Liver (tissue), 8 donors: ENCODE measurements at regions not wholly inside any gene's neighbourhood (a gene's known extent, or its start where the extent isn't known, plus 50 kb on each side); places are given as distances from the start of the nearest gene placed in this dataset.

Experiments
- DNase-seq: peaks from one replicate; pipeline ENCODE4 v3.0.0-alpha.2; 2017; ENCODE audit warnings: low spot score
- H3K27ac ChIP-seq, 2 donors: one replicate each; pipeline ENCODE4 v1.7.0; 2013; ENCODE audit warnings: inconsistent platforms in 2 of 2, low read length in 2 of 2, control low read depth in 1 of 2, low read depth in 1 of 2, mild to moderate bottlenecking in 1 of 2
- H3K27me3 ChIP-seq, 4 donors: one replicate each; pipeline versions ENCODE4 v1.6.1 to v1.7.0; 2013; ENCODE audit warnings: low read length in 3 of 4, inconsistent platforms in 1 of 4, mild to moderate bottlenecking in 1 of 4, moderate library complexity in 1 of 4; ENCODE audit not compliant: control insufficient read depth in 4 of 4, insufficient read depth in 4 of 4
- H3K36me3 ChIP-seq, 4 donors: one replicate each; pipeline versions ENCODE4 v1.6.1 to v1.7.0; 2013; ENCODE audit warnings: low read length in 3 of 4, mild to moderate bottlenecking in 3 of 4, low read depth in 1 of 4, moderate library complexity in 1 of 4; ENCODE audit not compliant: control insufficient read depth in 4 of 4, insufficient read depth in 3 of 4
- H3K4me1 ChIP-seq, 4 donors: one replicate each; pipeline versions ENCODE4 v1.6.1 to v1.7.0; 2013; ENCODE audit warnings: low read length in 3 of 4, mild to moderate bottlenecking in 3 of 4, moderate library complexity in 1 of 4; ENCODE audit not compliant: control insufficient read depth in 4 of 4, insufficient read depth in 4 of 4
- H3K4me3 ChIP-seq, 3 donors: one replicate each; pipeline versions ENCODE4 v1.6.1 to v1.7.0; 2013; ENCODE audit warnings: low read length in 3 of 3, control low read depth in 1 of 3, low read depth in 1 of 3, mild to moderate bottlenecking in 1 of 3
- H3K9ac ChIP-seq, 2 donors: one replicate each; pipeline ENCODE4 v1.7.0; 2013; ENCODE audit warnings: low read length in 2 of 2, mild to moderate bottlenecking in 2 of 2, moderate library complexity in 2 of 2, control low read depth in 1 of 2, low read depth in 1 of 2
- H3K9me3 ChIP-seq, 4 donors: one replicate each; pipeline versions ENCODE4 v1.6.1 to v1.7.0; 2013; ENCODE audit warnings: low read length in 3 of 4; ENCODE audit not compliant: control insufficient read depth in 4 of 4
- EGR1 ChIP-seq, 2 donors: IDR thresholded peaks; 2 replicates each; pipeline ENCODE4 v1.6.1; 2016 to 2018; ENCODE audit warnings: antibody characterized with exemption in 2 of 2, low read depth in 2 of 2
- FOXA1 ChIP-seq: IDR thresholded peaks from 2 replicates; pipeline ENCODE4 v1.6.1; 2016; ENCODE audit warnings: antibody characterized with exemption
- FOXA2 ChIP-seq: IDR thresholded peaks from 2 replicates; pipeline ENCODE4 v1.6.1; 2016; ENCODE audit warnings: antibody characterized with exemption
- GABPA ChIP-seq, 2 donors: IDR thresholded peaks in 1 of 2; conservative IDR thresholded peaks in 1 of 2; 2 replicates each; pipeline ENCODE4 v1.6.1; 2016; ENCODE audit warnings: antibody characterized with exemption in 2 of 2, mild to moderate bottlenecking in 1 of 2, moderate library complexity in 1 of 2
- HNF4A ChIP-seq, 2 donors: conservative IDR thresholded peaks; 2 replicates each; pipeline ENCODE4 v1.6.1; 2016; ENCODE audit warnings: antibody characterized with exemption in 2 of 2, mild to moderate bottlenecking in 2 of 2
- HNF4G ChIP-seq: IDR thresholded peaks from 2 replicates; pipeline ENCODE4 v1.6.1; 2016; ENCODE audit warnings: antibody characterized with exemption
- JUND ChIP-seq, 2 donors: IDR thresholded peaks; 2 replicates each; pipeline ENCODE4 v1.6.1; 2016; ENCODE audit warnings: antibody characterized with exemption in 2 of 2
- RAD21 ChIP-seq, 2 donors: IDR thresholded peaks; 2 replicates each; pipeline ENCODE4 v1.6.1; 2016; ENCODE audit warnings: antibody characterized with exemption in 2 of 2, mild to moderate bottlenecking in 2 of 2
- RXRA ChIP-seq, 2 donors: IDR thresholded peaks; 2 replicates each; pipeline ENCODE4 v1.6.1; 2017 to 2018; ENCODE audit warnings: antibody characterized with exemption in 2 of 2, mild to moderate bottlenecking in 1 of 2
- TAF1 ChIP-seq: conservative IDR thresholded peaks from 2 replicates; pipeline ENCODE4 v1.6.1; 2016; ENCODE audit warnings: antibody characterized with exemption, mild to moderate bottlenecking
- YY1 ChIP-seq: IDR thresholded peaks from 2 replicates; pipeline ENCODE4 v1.6.1; 2016; ENCODE audit warnings: antibody characterized with exemption, mild to moderate bottlenecking
- WGBS: extraction: QIAGEN DNeasy Blood & Tissue Kit; methylation state at CpG from one replicate; pipeline ENCODE4 v1.1.7; 2013; 5-methylcytosine and 5-hydroxymethylcytosine counted together
- TF ChIP-seq, protein P1 (sequence below): IDR thresholded peaks from 2 replicates; pipeline ENCODE4 v1.6.1; 2016; ENCODE audit warnings: antibody characterized with exemption
- TF ChIP-seq, protein P2 (sequence below): fragments of 150-350 bp; IDR thresholded peaks from 2 replicates; pipeline ENCODE4 v1.5.1; 2017; ENCODE audit warnings: improper control_type of control experiment, low read depth, low read length; ENCODE audit not compliant: missing input control
- TF ChIP-seq, protein P3 (sequence below): IDR thresholded peaks from 2 replicates; pipeline ENCODE4 v1.6.1; 2016; ENCODE audit warnings: antibody characterized with exemption, mild to moderate bottlenecking
- TF ChIP-seq, protein P4 (sequence below): IDR thresholded peaks from 2 replicates; pipeline ENCODE4 v1.6.1; 2016; ENCODE audit warnings: antibody characterized with exemption
- TF ChIP-seq, protein P5 (sequence below): IDR thresholded peaks from 2 replicates; pipeline ENCODE4 v1.6.1; 2016; ENCODE audit warnings: antibody characterized with exemption
- donor health status: healthy.
- donor health status: healthy.
- donor health status: healthy.
- donor health status: healthy.
- donor health status: healthy.

DNA sequence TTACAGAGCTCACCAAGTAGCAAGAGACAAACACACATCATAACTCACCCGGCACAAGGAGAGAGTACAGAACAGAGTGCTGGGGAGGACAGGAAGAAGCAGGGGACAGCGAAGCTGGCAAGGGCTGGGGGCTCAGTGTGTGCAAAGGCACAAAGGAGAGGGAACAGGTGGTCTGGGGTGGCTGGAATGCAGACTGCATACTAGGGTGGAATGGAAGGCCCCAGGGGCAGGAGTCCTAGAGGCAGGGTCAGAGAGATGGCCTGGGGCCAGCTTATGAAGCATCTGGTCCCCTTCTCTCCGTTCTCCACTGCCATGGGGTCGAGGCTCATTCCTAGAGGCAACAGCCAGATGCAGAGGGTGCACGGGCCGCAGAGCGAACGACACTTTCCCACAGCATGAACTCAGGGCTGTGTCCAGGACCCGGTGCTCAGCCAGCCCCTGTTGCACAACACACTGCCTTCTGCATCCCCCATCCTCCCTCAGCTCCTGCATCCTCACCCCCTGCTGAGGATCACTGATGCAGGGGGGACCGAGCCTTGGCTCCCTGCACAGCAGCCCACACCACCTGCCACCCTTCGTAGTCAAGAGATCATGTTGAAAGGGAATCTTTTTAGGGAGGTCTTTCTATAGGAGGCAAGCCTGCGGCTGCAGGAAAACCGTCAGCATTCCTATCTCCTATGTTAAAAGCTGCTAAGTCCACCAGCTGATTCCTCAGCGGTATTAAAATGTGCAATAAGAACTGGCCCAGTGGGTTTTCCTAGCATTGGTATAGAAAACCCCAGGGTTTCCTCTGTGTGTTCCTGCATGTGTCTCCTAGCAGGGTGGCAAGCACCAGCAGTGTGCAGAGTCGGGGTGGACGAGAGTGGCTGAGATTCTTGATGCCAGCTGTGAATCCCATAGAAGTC is 293.5 kb downstream of the UACA start:
- Histone ChIP-seq H3K4me1 (peaks cover 7 to 23% (median 13%) of the 10 kb centered on the region in 4 donors), H3K27me3 (no peaks in the 10 kb centered on the region), H3K36me3 (no peaks in the 10 kb centered on the region), H3K9ac (no peak overlapping the region), H3K27ac (no peak overlapping the region), H3K9me3 (no peaks in the 10 kb centered on the region), H3K4me3 (no peak overlapping the region)
- no peak for TF ChIP-seq EGR1 (IDR thresholded peaks at IDR 0.05; ENCODE audit: low read depth in 2 of 2)
- TF ChIP-seq JUND (IDR thresholded peaks at IDR 0.05): no peak
- TF ChIP-seq, protein P1, sequence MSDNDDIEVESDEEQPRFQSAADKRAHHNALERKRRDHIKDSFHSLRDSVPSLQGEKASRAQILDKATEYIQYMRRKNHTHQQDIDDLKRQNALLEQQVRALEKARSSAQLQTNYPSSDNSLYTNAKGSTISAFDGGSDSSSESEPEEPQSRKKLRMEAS: no peak
- TF ChIP-seq RXRA (IDR thresholded peaks at IDR 0.05): no peak
- no peak for TF ChIP-seq RAD21 (IDR thresholded peaks at IDR 0.05)
- TF ChIP-seq TAF1: no peak
- TF ChIP-seq FOXA2: no peak
- TF ChIP-seq YY1: no peak
- TF ChIP-seq, protein P2, sequence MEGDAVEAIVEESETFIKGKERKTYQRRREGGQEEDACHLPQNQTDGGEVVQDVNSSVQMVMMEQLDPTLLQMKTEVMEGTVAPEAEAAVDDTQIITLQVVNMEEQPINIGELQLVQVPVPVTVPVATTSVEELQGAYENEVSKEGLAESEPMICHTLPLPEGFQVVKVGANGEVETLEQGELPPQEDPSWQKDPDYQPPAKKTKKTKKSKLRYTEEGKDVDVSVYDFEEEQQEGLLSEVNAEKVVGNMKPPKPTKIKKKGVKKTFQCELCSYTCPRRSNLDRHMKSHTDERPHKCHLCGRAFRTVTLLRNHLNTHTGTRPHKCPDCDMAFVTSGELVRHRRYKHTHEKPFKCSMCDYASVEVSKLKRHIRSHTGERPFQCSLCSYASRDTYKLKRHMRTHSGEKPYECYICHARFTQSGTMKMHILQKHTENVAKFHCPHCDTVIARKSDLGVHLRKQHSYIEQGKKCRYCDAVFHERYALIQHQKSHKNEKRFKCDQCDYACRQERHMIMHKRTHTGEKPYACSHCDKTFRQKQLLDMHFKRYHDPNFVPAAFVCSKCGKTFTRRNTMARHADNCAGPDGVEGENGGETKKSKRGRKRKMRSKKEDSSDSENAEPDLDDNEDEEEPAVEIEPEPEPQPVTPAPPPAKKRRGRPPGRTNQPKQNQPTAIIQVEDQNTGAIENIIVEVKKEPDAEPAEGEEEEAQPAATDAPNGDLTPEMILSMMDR: no peak
- TF ChIP-seq HNF4A (conservative IDR thresholded peaks at IDR 0.05): no peak
- no peak for TF ChIP-seq GABPA (IDR thresholded peaks at IDR 0.05 in 1 of 2, conservative IDR thresholded peaks at IDR 0.05 in 1 of 2)
- no peak for TF ChIP-seq FOXA1
- TF ChIP-seq, protein P3, sequence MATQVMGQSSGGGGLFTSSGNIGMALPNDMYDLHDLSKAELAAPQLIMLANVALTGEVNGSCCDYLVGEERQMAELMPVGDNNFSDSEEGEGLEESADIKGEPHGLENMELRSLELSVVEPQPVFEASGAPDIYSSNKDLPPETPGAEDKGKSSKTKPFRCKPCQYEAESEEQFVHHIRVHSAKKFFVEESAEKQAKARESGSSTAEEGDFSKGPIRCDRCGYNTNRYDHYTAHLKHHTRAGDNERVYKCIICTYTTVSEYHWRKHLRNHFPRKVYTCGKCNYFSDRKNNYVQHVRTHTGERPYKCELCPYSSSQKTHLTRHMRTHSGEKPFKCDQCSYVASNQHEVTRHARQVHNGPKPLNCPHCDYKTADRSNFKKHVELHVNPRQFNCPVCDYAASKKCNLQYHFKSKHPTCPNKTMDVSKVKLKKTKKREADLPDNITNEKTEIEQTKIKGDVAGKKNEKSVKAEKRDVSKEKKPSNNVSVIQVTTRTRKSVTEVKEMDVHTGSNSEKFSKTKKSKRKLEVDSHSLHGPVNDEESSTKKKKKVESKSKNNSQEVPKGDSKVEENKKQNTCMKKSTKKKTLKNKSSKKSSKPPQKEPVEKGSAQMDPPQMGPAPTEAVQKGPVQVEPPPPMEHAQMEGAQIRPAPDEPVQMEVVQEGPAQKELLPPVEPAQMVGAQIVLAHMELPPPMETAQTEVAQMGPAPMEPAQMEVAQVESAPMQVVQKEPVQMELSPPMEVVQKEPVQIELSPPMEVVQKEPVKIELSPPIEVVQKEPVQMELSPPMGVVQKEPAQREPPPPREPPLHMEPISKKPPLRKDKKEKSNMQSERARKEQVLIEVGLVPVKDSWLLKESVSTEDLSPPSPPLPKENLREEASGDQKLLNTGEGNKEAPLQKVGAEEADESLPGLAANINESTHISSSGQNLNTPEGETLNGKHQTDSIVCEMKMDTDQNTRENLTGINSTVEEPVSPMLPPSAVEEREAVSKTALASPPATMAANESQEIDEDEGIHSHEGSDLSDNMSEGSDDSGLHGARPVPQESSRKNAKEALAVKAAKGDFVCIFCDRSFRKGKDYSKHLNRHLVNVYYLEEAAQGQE: no peak
- TF ChIP-seq, protein P4, sequence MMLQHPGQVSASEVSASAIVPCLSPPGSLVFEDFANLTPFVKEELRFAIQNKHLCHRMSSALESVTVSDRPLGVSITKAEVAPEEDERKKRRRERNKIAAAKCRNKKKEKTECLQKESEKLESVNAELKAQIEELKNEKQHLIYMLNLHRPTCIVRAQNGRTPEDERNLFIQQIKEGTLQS: no peak
- TF ChIP-seq, protein P5, sequence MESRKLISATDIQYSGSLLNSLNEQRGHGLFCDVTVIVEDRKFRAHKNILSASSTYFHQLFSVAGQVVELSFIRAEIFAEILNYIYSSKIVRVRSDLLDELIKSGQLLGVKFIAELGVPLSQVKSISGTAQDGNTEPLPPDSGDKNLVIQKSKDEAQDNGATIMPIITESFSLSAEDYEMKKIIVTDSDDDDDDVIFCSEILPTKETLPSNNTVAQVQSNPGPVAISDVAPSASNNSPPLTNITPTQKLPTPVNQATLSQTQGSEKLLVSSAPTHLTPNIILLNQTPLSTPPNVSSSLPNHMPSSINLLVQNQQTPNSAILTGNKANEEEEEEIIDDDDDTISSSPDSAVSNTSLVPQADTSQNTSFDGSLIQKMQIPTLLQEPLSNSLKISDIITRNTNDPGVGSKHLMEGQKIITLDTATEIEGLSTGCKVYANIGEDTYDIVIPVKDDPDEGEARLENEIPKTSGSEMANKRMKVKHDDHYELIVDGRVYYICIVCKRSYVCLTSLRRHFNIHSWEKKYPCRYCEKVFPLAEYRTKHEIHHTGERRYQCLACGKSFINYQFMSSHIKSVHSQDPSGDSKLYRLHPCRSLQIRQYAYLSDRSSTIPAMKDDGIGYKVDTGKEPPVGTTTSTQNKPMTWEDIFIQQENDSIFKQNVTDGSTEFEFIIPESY: no peak
- TF ChIP-seq HNF4G: no peak
- no peak for DNase-seq
- WGBS: 76% methylated on average over 16 of the region's 16 CpGs
